HUES48 (cell line): ENCODE measurements at regions not wholly inside any gene's neighbourhood (a gene's known extent, or its start where the extent isn't known, plus 50 kb on each side); places are given as distances from the start of the nearest gene placed in this dataset.
"Not testable (repeated sequence)": the region's sequence is repeated elsewhere in the genome, so short reads cannot be mapped to it uniquely, and the experiment has no call there.

Source experiments
- H3K27ac ChIP-seq: one replicate; pipeline ENCODE4 v1.7.0; 2013; ENCODE audit warnings: low read depth, low read length, inconsistent platforms
- H3K27me3 ChIP-seq: 2 replicates; pipeline ENCODE4 v1.6.1; 2013; ENCODE audit warnings: mild to moderate bottlenecking, low read length; ENCODE audit not compliant: control insufficient read depth, insufficient read depth
- H3K36me3 ChIP-seq: 2 replicates; pipeline ENCODE4 v1.6.1; 2013; ENCODE audit warnings: low read length; ENCODE audit not compliant: control insufficient read depth, insufficient read depth
- H3K4me1 ChIP-seq: 2 replicates; pipeline ENCODE4 v1.6.1; 2013; ENCODE audit warnings: mild to moderate bottlenecking, low read length; ENCODE audit not compliant: control insufficient read depth, insufficient read depth
- H3K4me3 ChIP-seq: 2 replicates; pipeline ENCODE4 v1.5.1; 2013; ENCODE audit warnings: mild to moderate bottlenecking, low read depth, low read length
- H3K9ac ChIP-seq: 2 replicates; pipeline ENCODE4 v1.6.1; 2013; ENCODE audit warnings: mild to moderate bottlenecking, low read depth, low read length, moderate library complexity
- H3K9me3 ChIP-seq: 2 replicates; pipeline ENCODE4 v1.6.1; 2013; ENCODE audit warnings: low read length; ENCODE audit not compliant: control insufficient read depth, insufficient read depth

DNA sequence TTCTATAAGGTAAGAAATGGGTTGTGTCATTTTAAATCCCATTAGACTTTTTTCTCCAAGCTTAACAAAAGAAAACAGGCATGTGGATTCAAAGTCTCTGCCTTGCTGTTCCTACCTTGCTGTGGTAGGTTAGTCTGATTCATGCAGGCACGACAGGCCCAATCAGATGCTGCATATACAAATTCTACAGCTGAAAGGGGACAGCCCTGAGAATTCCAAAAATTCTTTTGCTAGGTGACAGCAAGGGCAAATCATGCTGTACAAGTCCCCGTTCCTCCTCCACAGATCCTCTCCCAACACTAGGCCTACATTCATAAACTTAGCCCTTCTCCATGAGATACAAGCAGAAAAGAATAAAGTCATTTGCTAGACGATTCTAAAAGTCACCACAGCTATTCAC is 161.2 kb upstream of the THBS1 start:
- Histone ChIP-seq H3K27me3 (no peaks in the 10 kb centered on the region), H3K36me3 (no peaks in the 10 kb centered on the region), H3K4me1 (no peaks in the 10 kb centered on the region), H3K9me3 (no peaks in the 10 kb centered on the region), H3K27ac (no peak overlapping the region), H3K4me3 (no peak overlapping the region), H3K9ac (no peak overlapping the region)

GRCh38 chr15:39420123-39420852 is 160.6 kb upstream of the THBS1 start:
- H3K36me3 ChIP-seq, H3K4me1 ChIP-seq, H3K27ac ChIP-seq, H3K9me3 ChIP-seq, H3K27me3 ChIP-seq, H3K4me3 ChIP-seq, H3K9ac ChIP-seq: not testable (repeated sequence)

GRCh38 chr15:39420853-39421192 is 160.1 kb upstream of the THBS1 start:
- not testable (repeated sequence) for H3K27ac ChIP-seq, H3K9ac ChIP-seq, H3K36me3 ChIP-seq, H3K4me3 ChIP-seq, H3K27me3 ChIP-seq, H3K9me3 ChIP-seq, H3K4me1 ChIP-seq

- Histone ChIP-seq H3K27ac (no peak overlapping the region), H3K4me1 (no peaks in the 10 kb centered on the region), H3K4me3 (no peak overlapping the region), H3K36me3 (no peaks in the 10 kb centered on the region), H3K27me3 (no peaks in the 10 kb centered on the region), H3K9ac (no peak overlapping the region; the same call in 1 of the 2 replicates), H3K9me3 (no peaks in the 10 kb centered on the region)
These were observed 154.0 kb upstream of the THBS1 start for GRCh38 chr15:39426552-39427532.

GRCh38 chr15:39427705-39428104 is 153.2 kb upstream of the THBS1 start:
- Histone ChIP-seq H3K27ac (no peak overlapping the region), H3K9me3 (no peaks in the 10 kb centered on the region), H3K9ac (no peak overlapping the region), H3K36me3 (no peaks in the 10 kb centered on the region), H3K27me3 (no peaks in the 10 kb centered on the region), H3K4me1 (no peaks in the 10 kb centered on the region), H3K4me3 (no peak overlapping the region)

DNA sequence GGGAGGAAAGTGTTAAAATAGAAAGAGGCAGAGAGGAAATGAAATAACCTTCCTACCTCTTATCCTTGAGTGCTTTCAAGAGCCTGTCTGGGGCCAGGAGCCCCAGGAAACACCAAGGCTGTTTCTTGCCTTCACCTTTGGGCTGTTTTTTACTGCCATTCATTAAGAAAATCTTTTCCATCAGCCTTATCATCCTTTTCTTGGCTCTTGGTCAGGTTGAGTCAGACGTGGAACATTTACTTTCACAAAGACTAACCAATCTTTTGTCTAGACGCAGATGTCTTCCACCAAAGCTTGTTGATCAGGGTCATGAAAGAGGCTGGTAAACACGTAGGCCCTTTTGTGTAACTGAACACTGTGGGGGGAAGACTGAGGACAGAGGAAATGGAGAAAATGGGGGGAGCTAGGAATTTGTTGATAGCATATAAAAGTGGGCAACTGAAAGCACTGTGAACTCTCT is 151.0 kb upstream of the THBS1 start:
- Histone ChIP-seq H3K9me3 (no peaks in the 10 kb centered on the region), H3K36me3 (no peaks in the 10 kb centered on the region), H3K9ac (no peak overlapping the region), H3K27me3 (no peaks in the 10 kb centered on the region), H3K4me1 (peaks cover 9% of the 10 kb centered on the region), H3K27ac (no peak overlapping the region), H3K4me3 (no peak overlapping the region)

- Histone ChIP-seq H3K27ac (no peak overlapping the region), H3K27me3 (no peaks in the 10 kb centered on the region), H3K9me3 (no peaks in the 10 kb centered on the region), H3K9ac (no peak overlapping the region), H3K4me3 (no peak overlapping the region), H3K36me3 (no peaks in the 10 kb centered on the region), H3K4me1 (peaks cover 14% of the 10 kb centered on the region)
These were observed 150.5 kb upstream of the THBS1 start for GRCh38 chr15:39430389-39430788.

DNA sequence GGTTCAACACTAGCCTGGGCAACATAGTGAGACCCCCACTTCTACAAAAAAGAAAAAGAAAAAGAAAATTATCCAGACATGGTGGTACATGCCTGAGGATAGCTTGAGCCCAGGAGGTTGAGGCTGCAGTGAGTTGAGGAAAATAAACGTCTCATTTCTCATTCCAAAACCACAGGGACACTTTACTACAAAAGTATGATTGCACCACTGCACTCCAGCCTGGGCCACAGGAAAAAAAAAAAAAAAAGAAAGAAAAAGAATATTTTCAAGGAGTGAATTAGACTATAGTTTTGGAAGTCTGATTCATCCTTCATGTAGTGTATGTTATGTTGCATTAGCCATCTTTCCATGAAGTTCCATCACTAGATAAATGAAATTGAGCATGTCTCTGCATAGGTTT is 149.5 kb upstream of the THBS1 start:
- H3K9ac ChIP-seq = no peak overlapping the region
- no peak overlapping the region for H3K4me3 ChIP-seq
- H3K27me3 ChIP-seq = no peaks in the 10 kb centered on the region
- H3K36me3 ChIP-seq = no peaks in the 10 kb centered on the region
- H3K9me3 ChIP-seq = no peaks in the 10 kb centered on the region
- H3K27ac ChIP-seq = no peak overlapping the region
- peaks cover 20% of the 10 kb centered on the region for H3K4me1 ChIP-seq

DNA sequence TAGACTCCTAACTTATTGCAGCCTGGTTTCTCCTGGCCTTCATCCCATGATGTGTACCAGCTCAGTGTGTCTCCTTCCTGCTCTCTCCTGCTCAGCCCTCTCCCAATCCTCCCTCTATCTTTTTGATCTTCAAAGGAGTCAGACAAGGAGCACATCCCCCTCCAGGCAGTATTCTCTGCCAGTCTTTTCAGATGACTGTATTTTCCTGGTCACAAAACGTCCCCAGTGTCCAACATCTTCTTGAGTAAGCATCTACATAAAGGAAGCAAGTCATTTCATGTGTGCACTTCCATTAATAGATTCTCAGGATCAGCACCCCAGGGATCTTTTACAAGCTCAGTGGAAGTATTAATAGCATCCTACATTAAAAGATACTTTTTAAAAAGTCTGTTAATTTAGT is 148.9 kb upstream of the THBS1 start:
- no peaks in the 10 kb centered on the region for H3K27me3 ChIP-seq
- H3K4me1 ChIP-seq = peaks cover 20% of the 10 kb centered on the region
- H3K27ac ChIP-seq = no peak overlapping the region
- no peak overlapping the region for H3K9ac ChIP-seq
- H3K36me3 ChIP-seq = no peaks in the 10 kb centered on the region
- no peak overlapping the region for H3K4me3 ChIP-seq
- no peaks in the 10 kb centered on the region for H3K9me3 ChIP-seq

DNA sequence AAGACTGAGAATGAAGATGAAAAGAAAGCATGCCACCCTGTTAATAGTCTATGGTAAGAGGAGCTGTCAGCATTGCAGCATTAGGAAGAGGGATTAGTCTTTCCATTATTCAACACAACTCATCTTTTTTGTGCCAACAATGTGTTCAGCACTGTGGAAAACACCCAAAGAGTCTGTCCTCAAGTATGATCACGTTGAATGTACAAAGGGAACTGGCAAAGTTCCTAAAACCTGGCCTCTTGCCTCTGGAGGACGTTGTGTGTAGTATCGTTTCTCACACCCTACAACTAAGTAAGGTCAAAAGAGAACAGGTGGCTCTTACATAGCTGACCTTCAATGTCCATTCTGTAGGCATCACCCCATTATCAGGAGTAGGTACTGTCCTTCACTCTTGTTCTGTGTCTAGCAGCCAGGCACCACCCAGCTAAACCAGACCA is 147.9 kb upstream of the THBS1 start:
- Histone ChIP-seq H3K9ac (no peak overlapping the region), H3K27ac (no peak overlapping the region), H3K36me3 (no peaks in the 10 kb centered on the region), H3K4me1 (peaks cover 20% of the 10 kb centered on the region), H3K9me3 (no peaks in the 10 kb centered on the region), H3K4me3 (no peak overlapping the region), H3K27me3 (no peaks in the 10 kb centered on the region)

GRCh38 chr15:39433376-39433775 is 147.5 kb upstream of the THBS1 start:
- Histone ChIP-seq H3K9me3 (no peaks in the 10 kb centered on the region), H3K36me3 (no peaks in the 10 kb centered on the region), H3K27ac (no peak overlapping the region), H3K9ac (no peak overlapping the region), H3K4me3 (no peak overlapping the region), H3K27me3 (no peaks in the 10 kb centered on the region), H3K4me1 (peaks cover 20% of the 10 kb centered on the region)
